Trophoblast cell (in vitro differentiated cells and primary cell): ENCODE measurements at regions not wholly inside any gene's neighbourhood (a gene's known extent, or its start where the extent isn't known, plus 50 kb on each side); places are given as distances from the start of the nearest gene placed in this dataset.

ENCODE experiments used
- DNase-seq, 2 donors: peaks; one replicate each; pipeline ENCODE4 v3.0.0-alpha.2; 2016
- H2AFZ ChIP-seq: 2 replicates; pipeline ENCODE4 v1.6.1; 2013; ENCODE audit warnings: low read length, moderate library complexity, mild to moderate bottlenecking; ENCODE audit not compliant: insufficient read depth, poor library complexity
- H2AK5ac ChIP-seq: 2 replicates; pipeline ENCODE4 v1.6.1; 2013; ENCODE audit warnings: mild to moderate bottlenecking, low read length
- H2BK120ac ChIP-seq: 2 replicates; pipeline ENCODE4 v1.6.1; 2013; ENCODE audit warnings: low read length, mild to moderate bottlenecking, moderate library complexity; ENCODE audit not compliant: insufficient read depth, poor library complexity
- H2BK12ac ChIP-seq: 2 replicates; pipeline ENCODE4 v1.6.1; 2013; ENCODE audit warnings: mild to moderate bottlenecking, low read length, moderate library complexity
- H2BK5ac ChIP-seq: 2 replicates; pipeline ENCODE4 v1.6.1; 2013; ENCODE audit warnings: low read length, low read depth, moderate library complexity, mild to moderate bottlenecking; ENCODE audit not compliant: poor library complexity
- H3K14ac ChIP-seq: 2 replicates; pipeline ENCODE4 v1.6.1; 2013; ENCODE audit warnings: mild to moderate bottlenecking, low read length
- H3K18ac ChIP-seq: 2 replicates; pipeline ENCODE4 v1.6.1; 2013; ENCODE audit warnings: mild to moderate bottlenecking, low read length
- H3K23ac ChIP-seq: 2 replicates; pipeline ENCODE4 v1.6.1; 2013; ENCODE audit warnings: low read length
- H3K27ac ChIP-seq: 2 replicates; pipeline ENCODE4 v1.5.1; 2013; ENCODE audit warnings: low read depth, mild to moderate bottlenecking, inconsistent platforms, low read length, moderate library complexity
- H3K27me3 ChIP-seq: 2 replicates; pipeline ENCODE4 v1.6.1; 2013; ENCODE audit warnings: inconsistent platforms, mild to moderate bottlenecking, low read length, moderate library complexity; ENCODE audit not compliant: insufficient read depth
- H3K36me3 ChIP-seq, 2 experiments: 1 replicate in 1 of 2; 2 replicates in 1 of 2; pipeline ENCODE4 v1.6.1; 2013; ENCODE audit warnings: low read length in 2 of 2, mild to moderate bottlenecking in 2 of 2, moderate library complexity in 1 of 2; ENCODE audit not compliant: insufficient read depth in 2 of 2, control insufficient read depth in 1 of 2
- H3K4ac ChIP-seq: 2 replicates; pipeline ENCODE4 v1.6.1; 2013; ENCODE audit warnings: low read depth, mild to moderate bottlenecking, low read length, moderate library complexity
- H3K4me1 ChIP-seq, 2 experiments: 1 replicate in 1 of 2; 2 replicates in 1 of 2; pipeline ENCODE4 v1.6.1; 2013; ENCODE audit warnings: low read length in 2 of 2, mild to moderate bottlenecking in 2 of 2, moderate library complexity in 1 of 2; ENCODE audit not compliant: insufficient read depth in 2 of 2, control insufficient read depth in 1 of 2
- H3K4me2 ChIP-seq: 2 replicates; pipeline ENCODE4 v1.6.1; 2013; ENCODE audit warnings: inconsistent platforms, mild to moderate bottlenecking, low read length, moderate library complexity
- H3K4me3 ChIP-seq: 2 replicates; pipeline ENCODE4 v1.5.1; 2013; ENCODE audit warnings: mild to moderate bottlenecking, low read depth, low read length, inconsistent platforms
- H3K79me1 ChIP-seq: one replicate; pipeline ENCODE4 v1.6.1; 2013; ENCODE audit warnings: low read length
- H3K79me2 ChIP-seq: 2 replicates; pipeline ENCODE4 v1.6.1; 2013; ENCODE audit warnings: low read length, mild to moderate bottlenecking; ENCODE audit not compliant: control insufficient read depth, insufficient read depth, poor library complexity
- H3K9ac ChIP-seq: 2 replicates; pipeline ENCODE4 v1.6.1; 2013; ENCODE audit warnings: mild to moderate bottlenecking, low read length
- H3K9me3 ChIP-seq: 2 replicates; pipeline ENCODE4 v1.6.1; 2013; ENCODE audit warnings: low read depth, mild to moderate bottlenecking, control low read depth, inconsistent platforms, low read length; ENCODE audit not compliant: insufficient read depth
- H4K12ac ChIP-seq: 2 replicates; pipeline ENCODE4 v1.6.1; 2013; ENCODE audit warnings: low read depth, mild to moderate bottlenecking, low read length, moderate library complexity
- H4K8ac ChIP-seq: 2 replicates; pipeline ENCODE4 v1.6.1; 2013; ENCODE audit warnings: low read depth, mild to moderate bottlenecking, low read length, moderate library complexity
- H4K91ac ChIP-seq: one replicate; pipeline ENCODE4 v1.6.1; 2013; ENCODE audit warnings: low read depth, mild to moderate bottlenecking, low read length, moderate library complexity
- WGBS: extraction: QIAGEN DNeasy Blood & Tissue Kit; methylation state at CpG from one replicate; pipeline ENCODE4 v1.1.7; 2013; ENCODE audit warnings: missing lambda C conversion rate; ENCODE audit not compliant: insufficient read length, insufficient coverage; ENCODE audit errors: extremely low coverage; 5-methylcytosine and 5-hydroxymethylcytosine counted together

- Histone ChIP-seq H3K18ac (no peak overlapping the region), H3K9ac (no peak overlapping the region), H4K8ac (no peak overlapping the region), H3K36me3 (no peaks in the 10 kb centered on the region), H3K4me2 (no peak overlapping the region), H3K27me3 (no peaks in the 10 kb centered on the region), H4K91ac (no peak overlapping the region), H2BK120ac (no peak overlapping the region), H3K9me3 (peaks cover 1% of the 10 kb centered on the region), H3K79me2 (no peaks in the 10 kb centered on the region), H3K4ac (no peak overlapping the region), H3K14ac (no peak overlapping the region), H2BK5ac (no peak overlapping the region), H3K27ac (no peak overlapping the region), H2BK12ac (no peak overlapping the region), H3K79me1 (no peaks in the 10 kb centered on the region), H4K12ac (no peak overlapping the region), H2AK5ac (no peak overlapping the region), H3K4me3 (no peak overlapping the region), H3K23ac (no peak overlapping the region), H2AFZ (no peak overlapping the region), H3K4me1 (no peaks in the 10 kb centered on the region)
- no peak for DNase-seq
- no CpG with 5 or more reads among the region's 5 CpGs for WGBS
These were observed 682.3 kb downstream of the BRINP1 start for GRCh38 chr9:118686959-118687358.

GRCh38 chr9:118689280-118689679 lies 680.0 kb downstream of the BRINP1 start:
- Histone ChIP-seq H2AK5ac (no peak overlapping the region), H3K4me2 (no peak overlapping the region), H3K27me3 (no peaks in the 10 kb centered on the region), H4K8ac (no peak overlapping the region), H3K79me1 (no peaks in the 10 kb centered on the region), H3K79me2 (no peaks in the 10 kb centered on the region), H4K12ac (no peak overlapping the region), H3K18ac (no peak overlapping the region), H2BK12ac (no peak overlapping the region), H3K36me3 (no peaks in the 10 kb centered on the region), H3K9me3 (peaks cover 1% of the 10 kb centered on the region), H3K27ac (no peak overlapping the region), H3K4me3 (no peak overlapping the region), H4K91ac (no peak overlapping the region), H2BK120ac (no peak overlapping the region), H2AFZ (no peak overlapping the region), H3K4me1 (no peaks in the 10 kb centered on the region), H3K4ac (no peak overlapping the region), H3K14ac (no peak overlapping the region), H2BK5ac (no peak overlapping the region), H3K9ac (no peak overlapping the region), H3K23ac (no peak overlapping the region)
- no peak for DNase-seq
- WGBS, result no CpG with 5 or more reads among the region's 1 CpG

GRCh38 chr9:118692613-118693012 lies 676.6 kb downstream of the BRINP1 start:
- Histone ChIP-seq H2BK5ac (no peak overlapping the region), H3K27me3 (no peaks in the 10 kb centered on the region), H4K8ac (no peak overlapping the region), H3K79me2 (no peaks in the 10 kb centered on the region), H3K9ac (no peak overlapping the region), H4K91ac (no peak overlapping the region), H3K23ac (no peak overlapping the region), H4K12ac (no peak overlapping the region), H3K14ac (no peak overlapping the region), H2AK5ac (no peak overlapping the region), H3K4me3 (no peak overlapping the region), H2BK12ac (no peak overlapping the region), H2BK120ac (no peak overlapping the region), H3K9me3 (no peaks in the 10 kb centered on the region), H3K79me1 (no peaks in the 10 kb centered on the region), H3K4me1 (no peaks in the 10 kb centered on the region), H2AFZ (no peak overlapping the region), H3K27ac (no peak overlapping the region), H3K36me3 (no peaks in the 10 kb centered on the region), H3K18ac (no peak overlapping the region), H3K4me2 (no peak overlapping the region), H3K4ac (no peak overlapping the region)
- no CpG with 5 or more reads among the region's 3 CpGs for WGBS
- no peak for DNase-seq

- no peaks in the 10 kb centered on the region for H3K36me3 ChIP-seq
- H2BK5ac ChIP-seq, result no peak overlapping the region
- no peak overlapping the region for H3K27ac ChIP-seq
- H3K27me3 ChIP-seq, result no peaks in the 10 kb centered on the region
- no peak overlapping the region for H4K12ac ChIP-seq
- no CpG with 5 or more reads among the region's 2 CpGs for WGBS
- DNase-seq, result no peak
- H3K9me3 ChIP-seq, result no peaks in the 10 kb centered on the region
- H4K91ac ChIP-seq, result no peak overlapping the region
- H3K9ac ChIP-seq, result no peak overlapping the region
- H4K8ac ChIP-seq, result no peak overlapping the region
- H2AFZ ChIP-seq, result no peak overlapping the region
- no peak overlapping the region for H3K4me3 ChIP-seq
- no peak overlapping the region for H2AK5ac ChIP-seq
- no peaks in the 10 kb centered on the region for H3K79me2 ChIP-seq
- no peak overlapping the region for H2BK12ac ChIP-seq
- H3K79me1 ChIP-seq, result no peaks in the 10 kb centered on the region
- no peak overlapping the region for H3K23ac ChIP-seq
- no peak overlapping the region for H3K4ac ChIP-seq
- H3K14ac ChIP-seq, result no peak overlapping the region
- no peaks in the 10 kb centered on the region for H3K4me1 ChIP-seq
- H3K4me2 ChIP-seq, result no peak overlapping the region
- no peak overlapping the region for H2BK120ac ChIP-seq
- no peak overlapping the region for H3K18ac ChIP-seq
These were observed 675.6 kb downstream of the BRINP1 start for GRCh38 chr9:118693645-118694044.
